ENCODE measurements at regions not wholly inside any gene's neighbourhood (a gene's known extent, or its start where the extent isn't known, plus 50 kb on each side); places are given as distances from the start of the nearest gene placed in this dataset.

DNA sequence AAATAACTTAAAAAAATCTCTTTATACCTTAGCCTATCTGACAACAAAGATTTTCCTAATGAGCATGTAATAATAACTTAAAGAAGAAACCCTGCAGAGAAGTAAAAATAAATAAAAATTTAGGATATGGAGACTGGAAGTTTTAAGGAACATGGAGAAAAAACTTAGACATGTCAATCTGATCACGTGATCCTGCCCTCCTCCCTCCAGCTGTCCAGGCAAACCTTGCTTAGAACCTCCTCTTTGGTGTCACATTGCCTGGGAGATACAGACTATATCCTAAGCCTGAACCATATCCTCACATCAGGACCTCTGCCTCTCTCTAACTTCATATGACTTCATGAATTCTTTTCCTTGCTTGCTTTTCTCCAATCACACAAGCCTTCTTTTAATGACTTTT, 275.5 kb downstream of the CNTN3 start:
- H3K4me3 ChIP-seq (ENCODE audit: low read length): no peak overlapping the region
- no peak for DNase-seq (ENCODE audit: low read depth)
- TF ChIP-seq, protein P1, sequence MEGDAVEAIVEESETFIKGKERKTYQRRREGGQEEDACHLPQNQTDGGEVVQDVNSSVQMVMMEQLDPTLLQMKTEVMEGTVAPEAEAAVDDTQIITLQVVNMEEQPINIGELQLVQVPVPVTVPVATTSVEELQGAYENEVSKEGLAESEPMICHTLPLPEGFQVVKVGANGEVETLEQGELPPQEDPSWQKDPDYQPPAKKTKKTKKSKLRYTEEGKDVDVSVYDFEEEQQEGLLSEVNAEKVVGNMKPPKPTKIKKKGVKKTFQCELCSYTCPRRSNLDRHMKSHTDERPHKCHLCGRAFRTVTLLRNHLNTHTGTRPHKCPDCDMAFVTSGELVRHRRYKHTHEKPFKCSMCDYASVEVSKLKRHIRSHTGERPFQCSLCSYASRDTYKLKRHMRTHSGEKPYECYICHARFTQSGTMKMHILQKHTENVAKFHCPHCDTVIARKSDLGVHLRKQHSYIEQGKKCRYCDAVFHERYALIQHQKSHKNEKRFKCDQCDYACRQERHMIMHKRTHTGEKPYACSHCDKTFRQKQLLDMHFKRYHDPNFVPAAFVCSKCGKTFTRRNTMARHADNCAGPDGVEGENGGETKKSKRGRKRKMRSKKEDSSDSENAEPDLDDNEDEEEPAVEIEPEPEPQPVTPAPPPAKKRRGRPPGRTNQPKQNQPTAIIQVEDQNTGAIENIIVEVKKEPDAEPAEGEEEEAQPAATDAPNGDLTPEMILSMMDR (conservative IDR thresholded peaks at IDR 0.05; ENCODE audit: low read depth, low read length): no peak

DNA sequence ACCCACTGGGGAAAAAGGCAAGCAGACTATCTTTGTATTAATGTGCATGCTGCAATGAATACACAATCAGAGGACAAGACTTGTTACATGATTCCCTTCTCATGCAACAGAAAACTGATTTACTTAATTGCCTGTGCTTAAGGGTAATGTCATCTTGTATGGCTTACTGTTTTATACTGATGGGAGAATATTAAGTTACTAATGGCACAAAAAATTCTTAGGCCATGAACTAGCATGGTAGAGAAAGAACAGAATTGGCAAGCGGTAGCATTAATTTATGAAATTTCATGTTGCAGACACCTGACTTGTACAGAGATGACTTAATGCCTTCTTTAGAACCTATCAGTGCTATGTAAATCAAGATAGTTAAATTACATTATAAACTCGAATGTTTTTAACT, 282.3 kb downstream of the CNTN3 start:
- DNase-seq (ENCODE audit: low read depth): no peak
- no peak overlapping the region for H3K4me3 ChIP-seq (ENCODE audit: low read length)
- TF ChIP-seq, protein P1 (conservative IDR thresholded peaks at IDR 0.05; ENCODE audit: low read depth, low read length): no peak

DNA sequence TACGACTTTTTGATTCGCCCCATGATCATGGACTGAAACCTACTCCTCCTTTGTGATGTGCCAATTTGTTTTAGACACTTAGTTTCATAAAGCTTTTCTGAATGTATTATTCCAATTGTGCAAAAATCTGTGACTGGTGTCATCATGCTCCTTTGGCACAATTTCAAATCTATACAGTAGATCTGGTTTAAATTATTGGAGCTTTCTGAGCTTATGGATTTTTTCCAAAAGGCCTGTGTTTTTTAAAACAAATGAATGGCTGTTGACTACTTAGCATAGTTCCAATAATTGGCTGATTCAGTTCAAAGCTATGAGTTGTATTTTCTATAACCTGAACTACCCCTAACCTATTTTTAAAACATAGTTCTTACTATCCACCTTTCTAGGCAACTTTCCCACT, 282.7 kb downstream of the CNTN3 start:
- H3K4me3 ChIP-seq (ENCODE audit: low read length): no peak overlapping the region
- TF ChIP-seq, protein P1 (conservative IDR thresholded peaks at IDR 0.05; ENCODE audit: low read depth, low read length): no peak
- no peak for DNase-seq (ENCODE audit: low read depth)

DNA sequence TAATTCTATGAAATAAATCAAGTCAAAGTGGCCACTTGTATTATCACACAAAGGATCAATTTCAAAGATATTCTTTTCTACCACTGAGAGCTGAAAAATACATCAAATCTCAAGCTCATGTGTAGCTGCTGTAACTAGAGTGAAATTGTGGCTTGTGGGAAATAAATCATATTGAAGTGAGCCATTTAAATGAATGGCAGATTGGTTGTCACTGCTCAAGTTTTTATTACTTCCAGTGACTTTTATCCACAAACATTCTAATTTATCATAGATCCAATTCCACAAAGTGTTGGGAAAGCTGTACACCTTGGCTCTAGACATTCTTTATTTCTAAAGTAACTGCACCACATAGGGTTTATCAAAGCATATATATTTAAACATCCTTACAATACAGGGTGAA, 285.4 kb downstream of the CNTN3 start:
- no peak overlapping the region for H3K4me3 ChIP-seq (ENCODE audit: low read length)
- DNase-seq (ENCODE audit: low read depth): no peak
- TF ChIP-seq, protein P1 (conservative IDR thresholded peaks at IDR 0.05; ENCODE audit: low read depth, low read length): no peak

DNA sequence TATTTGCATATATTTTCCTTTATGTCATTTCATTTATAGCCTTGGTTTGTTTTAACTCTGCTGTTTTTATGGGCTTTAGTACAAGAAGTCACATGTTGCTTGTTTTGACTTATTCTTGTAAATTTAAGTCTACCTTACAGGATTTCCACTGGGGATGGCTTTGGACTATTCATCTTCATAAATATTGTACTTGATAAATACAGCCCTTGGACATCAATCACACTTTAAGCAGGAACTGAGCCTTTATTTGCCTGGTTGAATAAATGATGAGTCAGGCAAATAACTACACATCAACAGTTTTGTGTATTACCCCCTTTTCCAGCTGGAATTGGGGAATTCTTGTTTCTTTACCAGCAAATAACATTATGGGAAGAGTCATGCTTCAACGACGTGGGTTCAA, 286.0 kb downstream of the CNTN3 start:
- no peak for DNase-seq (ENCODE audit: low read depth)
- H3K4me3 ChIP-seq (ENCODE audit: low read length): no peak overlapping the region
- TF ChIP-seq, protein P1 (conservative IDR thresholded peaks at IDR 0.05; ENCODE audit: low read depth, low read length): no peak

DNA sequence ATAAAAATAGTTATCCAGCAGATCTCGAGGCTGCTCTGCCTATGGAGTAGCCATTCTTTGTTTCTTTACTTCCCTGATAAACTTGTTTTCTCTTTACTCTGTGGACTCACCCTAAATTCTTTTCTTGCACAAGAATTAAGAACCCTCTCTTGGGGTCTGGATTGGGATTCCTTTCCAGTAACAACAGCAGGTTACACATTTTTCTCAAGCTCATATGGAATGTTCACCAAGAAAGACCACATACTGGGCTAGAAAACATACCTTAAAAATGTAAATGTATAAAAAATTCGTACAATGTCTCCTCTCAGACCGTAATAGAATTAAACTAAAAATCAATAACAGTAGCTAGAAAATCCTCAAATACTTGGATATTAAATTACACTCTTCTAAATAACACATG, 299.2 kb downstream of the CNTN3 start:
- TF ChIP-seq, protein P1 (conservative IDR thresholded peaks at IDR 0.05; ENCODE audit: low read depth, low read length): no peak
- H3K4me3 ChIP-seq (ENCODE audit: low read length): no peak overlapping the region
- DNase-seq (ENCODE audit: low read depth): no peak

DNA sequence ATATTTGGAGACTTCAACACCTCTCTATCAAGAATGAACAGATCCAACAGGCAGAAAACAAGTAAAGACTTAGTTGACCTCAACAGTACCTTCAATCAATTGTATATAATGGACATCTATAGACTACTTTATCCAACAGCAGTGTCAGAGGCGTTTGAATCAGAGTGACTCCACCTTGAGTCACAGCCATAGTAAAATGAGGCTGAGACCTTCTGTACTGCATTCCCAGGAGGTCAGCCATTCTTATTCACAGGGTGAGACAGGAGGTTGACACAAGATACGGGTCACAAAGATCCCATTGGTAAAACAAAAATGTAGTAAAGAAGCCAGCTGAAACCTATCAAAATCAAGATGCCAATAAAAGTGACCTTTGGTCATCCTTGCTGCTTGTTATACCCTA, 299.8 kb downstream of the CNTN3 start:
- TF ChIP-seq, protein P1 (conservative IDR thresholded peaks at IDR 0.05; ENCODE audit: low read depth, low read length): no peak
- DNase-seq (ENCODE audit: low read depth): no peak

More for the DNA sequence above, 299.8 kb downstream of the CNTN3 start:
- no peak overlapping the region for H3K4me3 ChIP-seq (ENCODE audit: low read length)
